HEK293T (cell line): ENCODE measurements at regions not wholly inside any gene's neighbourhood (a gene's known extent, or its start where the extent isn't known, plus 50 kb on each side); places are given as distances from the start of the nearest gene placed in this dataset.

ENCODE experiments used
- ARNT ChIP-seq: fragments of 450-650 bp; IDR thresholded peaks from 2 replicates; pipeline ENCODE4 v1.6.1; 2017; ENCODE audit warnings: mild to moderate bottlenecking
- FOXA1 ChIP-seq: fragments of 450-650 bp; IDR thresholded peaks from 2 replicates; pipeline ENCODE4 v1.6.1; 2016; ENCODE audit warnings: mild to moderate bottlenecking
- FOXM1 ChIP-seq: fragments of 450-650 bp; IDR thresholded peaks from 2 replicates; pipeline ENCODE4 v1.6.1; 2017; ENCODE audit warnings: mild to moderate bottlenecking, borderline replicate concordance
- HDGF ChIP-seq: fragments of 450-650 bp; IDR thresholded peaks from 2 replicates; pipeline ENCODE4 v1.6.1; 2017; ENCODE audit warnings: antibody characterized with exemption, borderline replicate concordance
- NFRKB ChIP-seq: fragments of 450-650 bp; IDR thresholded peaks from 2 replicates; pipeline ENCODE4 v1.6.1; 2016; ENCODE audit warnings: mild to moderate bottlenecking, moderate library complexity
- SP1 ChIP-seq: fragments of 450-650 bp; IDR thresholded peaks from 2 replicates; pipeline ENCODE4 v1.6.1; 2017
- SUZ12 ChIP-seq: fragments of 450-650 bp; IDR thresholded peaks from 2 replicates; pipeline ENCODE4 v1.6.1; 2016; ENCODE audit warnings: mild to moderate bottlenecking
- TARDBP ChIP-seq: fragments of 450-650 bp; IDR thresholded peaks from 2 replicates; pipeline ENCODE4 v1.6.1; 2016

GRCh38 chr4:24243641-24244040 lies 340.7 kb downstream of the DHX15 start:
- TF ChIP-seq SUZ12, result no peak
- no peak for TF ChIP-seq ARNT
- TF ChIP-seq FOXA1, result no peak
- no peak for TF ChIP-seq SP1
- no peak for TF ChIP-seq NFRKB
- no peak for TF ChIP-seq FOXM1
- no peak for TF ChIP-seq HDGF
- TF ChIP-seq TARDBP, result no peak
